ENCODE measurements at regions not wholly inside any gene's neighbourhood (a gene's known extent, or its start where the extent isn't known, plus 50 kb on each side); places are given as distances from the start of the nearest gene placed in this dataset.

- CTCF ChIA-PET, result no interaction called here
- no TSS peak for BruUV-seq (replicated peaks)
- no peak for TF ChIP-seq CTCF (IDR thresholded peaks at IDR 0.05; ENCODE audit: unreplicated experiment)
These were observed 807.4 kb upstream of the ADGRL2 start for GRCh38 chr1:80993154-80993980.

DNA sequence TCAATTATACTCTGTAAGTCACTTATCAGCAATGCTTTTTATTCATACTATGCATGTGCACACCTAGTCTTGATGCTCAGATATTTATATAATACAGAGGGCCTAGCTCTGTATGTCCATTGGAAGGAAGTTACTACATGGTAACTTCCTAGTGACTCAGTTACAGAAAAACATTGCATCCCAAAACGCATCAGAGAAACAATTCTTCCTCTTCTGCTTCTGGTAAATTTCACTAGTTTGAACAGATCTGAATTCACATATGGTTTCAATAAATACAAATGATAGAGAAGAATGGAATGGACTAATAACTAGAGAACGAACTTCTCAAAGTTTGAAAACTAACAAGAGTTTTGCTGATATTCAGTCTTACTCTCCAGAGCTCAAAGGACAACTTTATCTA is 811.3 kb upstream of the ADGRL2 start:
- intact Hi-C loops (cut with micrococcal nuclease; ENCODE audit: unreplicated experiment), result no loop called here
- CTCF ChIA-PET, result no interaction called here
- BruUV-seq (replicated peaks), result no TSS peak
- no peak for DNase-seq
- Mint-ChIP-seq H3K27ac (ENCODE audit: unreplicated experiment) (no peak overlapping the region), H3K4me1 (ENCODE audit: low read depth, unreplicated experiment) (peaks cover 3% of the 10 kb centered on the region), H3K4me3 (ENCODE audit: low read depth, unreplicated experiment) (no peak overlapping the region), H3K9me3 (ENCODE audit: low read depth, unreplicated experiment) (no peaks in the 10 kb centered on the region), H3K36me3 (ENCODE audit: insufficient read depth, unreplicated experiment) (no peaks in the 10 kb centered on the region), H3K27me3 (ENCODE audit: unreplicated experiment) (no peaks in the 10 kb centered on the region)
- no peak for TF ChIP-seq CTCF (IDR thresholded peaks at IDR 0.05; ENCODE audit: unreplicated experiment)

More at GRCh38 chr1:80993154-80993980, 807.4 kb upstream of the ADGRL2 start:
- Mint-ChIP-seq H3K27me3 (ENCODE audit: unreplicated experiment) (no peaks in the 10 kb centered on the region), H3K9me3 (ENCODE audit: low read depth, unreplicated experiment) (no peaks in the 10 kb centered on the region), H3K27ac (ENCODE audit: unreplicated experiment) (no peak overlapping the region), H3K36me3 (ENCODE audit: insufficient read depth, unreplicated experiment) (no peaks in the 10 kb centered on the region), H3K4me1 (ENCODE audit: low read depth, unreplicated experiment) (peaks cover 15% of the 10 kb centered on the region), H3K4me3 (ENCODE audit: low read depth, unreplicated experiment) (no peak overlapping the region)
- intact Hi-C loops (cut with micrococcal nuclease; ENCODE audit: unreplicated experiment), result no loop called here
- DNase-seq, result no peak

DNA sequence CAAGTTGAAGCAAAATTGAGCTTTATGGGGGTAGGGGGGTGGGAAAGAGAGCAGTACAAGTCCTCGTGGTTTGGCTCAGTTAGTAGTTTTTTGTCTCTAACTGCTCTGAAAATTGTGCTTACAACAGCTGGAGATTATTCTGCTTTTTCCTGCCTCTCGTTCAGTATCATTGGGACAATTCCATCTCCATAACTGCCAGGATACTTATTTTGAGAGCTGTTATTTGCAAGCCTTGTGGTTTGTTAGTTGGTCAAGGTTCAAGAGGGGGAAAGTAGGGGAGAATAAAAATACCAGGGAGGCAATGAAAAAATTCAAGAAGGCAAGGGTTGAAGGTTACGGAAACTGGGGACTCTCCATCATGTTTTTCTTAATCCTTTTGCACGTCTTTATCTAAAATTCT is 811.8 kb upstream of the ADGRL2 start:
- TF ChIP-seq CTCF (IDR thresholded peaks at IDR 0.05; ENCODE audit: unreplicated experiment), result no peak

DNA sequence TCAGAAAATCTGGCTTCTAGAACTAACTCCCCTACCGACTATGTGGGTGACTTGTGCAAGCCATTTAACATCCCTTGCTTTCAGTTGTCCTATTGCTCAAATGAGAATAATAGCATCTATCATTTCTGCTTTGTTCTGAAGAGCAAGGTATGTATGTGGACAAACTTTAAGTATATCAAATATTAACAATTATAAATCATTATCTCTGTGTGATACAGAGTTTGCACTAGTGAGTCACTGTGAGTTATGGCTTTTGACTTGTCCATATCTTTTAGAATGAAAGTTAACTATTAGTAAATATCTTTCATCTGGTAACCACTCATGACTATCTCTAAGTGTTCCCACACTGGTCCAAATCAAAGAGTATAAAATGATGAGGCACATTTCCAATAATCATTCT is 812.9 kb upstream of the ADGRL2 start:
- no peaks in the 10 kb centered on the region for H3K9me3 Mint-ChIP-seq (ENCODE audit: low read depth, unreplicated experiment)
- CTCF ChIA-PET, result no interaction called here
- H3K27me3 Mint-ChIP-seq (ENCODE audit: unreplicated experiment), result no peaks in the 10 kb centered on the region
- no peaks in the 10 kb centered on the region for H3K4me1 Mint-ChIP-seq (ENCODE audit: low read depth, unreplicated experiment)
- no TSS peak for BruUV-seq (replicated peaks)
- H3K36me3 Mint-ChIP-seq (ENCODE audit: insufficient read depth, unreplicated experiment), result no peaks in the 10 kb centered on the region
- no peak overlapping the region for H3K4me3 Mint-ChIP-seq (ENCODE audit: low read depth, unreplicated experiment)
- intact Hi-C loops (cut with micrococcal nuclease; ENCODE audit: unreplicated experiment), result no loop called here
- no peak for DNase-seq
- H3K27ac Mint-ChIP-seq (ENCODE audit: unreplicated experiment), result no peak overlapping the region
- TF ChIP-seq CTCF (IDR thresholded peaks at IDR 0.05; ENCODE audit: unreplicated experiment), result no peak

More for the DNA sequence above, 811.8 kb upstream of the ADGRL2 start:
- H3K36me3 Mint-ChIP-seq (ENCODE audit: insufficient read depth, unreplicated experiment), result no peaks in the 10 kb centered on the region
- H3K4me1 Mint-ChIP-seq (ENCODE audit: low read depth, unreplicated experiment), result no peaks in the 10 kb centered on the region
- intact Hi-C loops (cut with micrococcal nuclease; ENCODE audit: unreplicated experiment), result no loop called here
- BruUV-seq (replicated peaks), result no TSS peak
- DNase-seq, result no peak
- no peaks in the 10 kb centered on the region for H3K27me3 Mint-ChIP-seq (ENCODE audit: unreplicated experiment)
- no peak overlapping the region for H3K27ac Mint-ChIP-seq (ENCODE audit: unreplicated experiment)
- no peaks in the 10 kb centered on the region for H3K9me3 Mint-ChIP-seq (ENCODE audit: low read depth, unreplicated experiment)
- H3K4me3 Mint-ChIP-seq (ENCODE audit: low read depth, unreplicated experiment), result no peak overlapping the region
- CTCF ChIA-PET, result no interaction called here
